GM21447 (cell line): ENCODE measurements at regions not wholly inside any gene's neighbourhood (a gene's known extent, or its start where the extent isn't known, plus 50 kb on each side); places are given as distances from the start of the nearest gene placed in this dataset.
A peak's percentile ranks its signal among the peaks of the same experiment; 100 is the strongest.
"Not testable (repeated sequence)": the region's sequence is repeated elsewhere in the genome, so short reads cannot be mapped to it uniquely, and the experiment has no call there.

ENCODE experiments used
- ATAC-seq: cut with Tn5 transposase; IDR thresholded peaks from one replicate; pipeline ENCODE4 v1.9.1; 2021; ENCODE audit not compliant: unreplicated experiment

DNA sequence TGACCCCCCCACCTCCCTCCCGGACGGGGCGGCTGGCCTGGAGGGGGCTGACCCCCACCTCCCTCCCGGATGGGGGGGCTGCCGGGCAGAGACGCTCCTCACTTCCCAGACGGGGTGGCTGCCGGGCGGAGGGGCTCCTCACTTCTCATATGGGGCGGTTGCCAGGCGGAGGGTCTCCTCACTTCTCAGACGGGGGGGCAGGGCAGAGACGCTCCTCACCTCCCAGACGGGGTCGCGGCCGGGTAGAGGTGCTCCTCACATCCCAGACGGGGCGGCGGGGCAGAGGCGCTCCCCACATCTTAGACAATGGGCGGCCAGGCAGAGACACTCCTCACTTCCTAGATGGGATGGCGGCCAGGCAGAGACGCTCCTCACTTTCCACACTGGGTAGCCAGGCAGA is 251.9 kb upstream of the PTBP2 start:
- ATAC-seq: not testable (repeated sequence)

DNA sequence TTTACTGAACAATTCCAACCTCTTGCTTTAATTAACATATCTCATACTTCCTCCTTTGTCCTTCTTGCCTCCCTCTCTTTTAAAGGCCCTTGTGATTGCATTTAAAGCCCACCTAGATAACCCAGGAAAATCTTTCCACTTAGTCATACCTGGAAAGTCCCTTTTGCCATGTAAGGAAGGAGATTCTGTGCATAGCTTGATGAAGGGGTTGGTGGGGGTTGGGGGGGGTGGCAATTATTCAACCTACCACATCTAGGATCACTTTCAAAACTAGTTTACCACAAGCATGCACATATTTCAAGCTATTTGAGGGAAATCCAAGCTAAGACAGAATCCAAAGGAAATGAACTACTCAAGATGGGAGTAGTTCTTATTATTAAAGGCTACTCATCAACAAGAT is 249.1 kb upstream of the PTBP2 start:
- no peak for ATAC-seq

DNA sequence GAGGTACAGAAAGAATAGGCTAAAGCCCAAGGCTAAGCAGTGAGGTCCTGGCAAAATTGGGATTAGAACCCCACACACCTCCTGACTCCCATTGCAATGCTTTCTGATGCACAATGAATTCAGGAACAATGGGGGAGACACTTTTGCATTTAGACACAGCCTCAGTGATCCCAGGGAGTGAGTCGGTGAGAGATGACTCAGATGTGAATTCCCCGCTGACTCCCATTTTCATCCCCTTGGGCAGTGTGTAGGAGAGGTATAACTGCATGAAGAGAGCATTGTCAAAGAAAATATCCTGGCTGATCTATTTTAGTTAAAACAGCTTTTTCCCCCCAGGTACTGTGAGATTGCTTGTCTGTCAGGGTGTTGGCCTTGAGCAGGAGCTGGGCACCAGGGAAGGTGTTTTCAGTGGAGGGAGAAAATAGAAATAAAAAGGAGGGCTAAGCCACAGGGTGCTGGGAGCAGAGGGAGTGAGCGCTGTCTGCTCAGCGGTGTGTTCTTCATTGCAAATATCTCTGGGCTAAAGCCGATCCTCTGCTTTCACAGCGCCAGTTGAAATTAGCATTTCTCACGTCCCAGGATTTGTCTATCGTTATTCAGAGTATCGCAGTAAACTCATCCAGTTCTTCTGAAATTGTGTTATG is 247.7 kb upstream of the PTBP2 start:
- no peak for ATAC-seq

DNA sequence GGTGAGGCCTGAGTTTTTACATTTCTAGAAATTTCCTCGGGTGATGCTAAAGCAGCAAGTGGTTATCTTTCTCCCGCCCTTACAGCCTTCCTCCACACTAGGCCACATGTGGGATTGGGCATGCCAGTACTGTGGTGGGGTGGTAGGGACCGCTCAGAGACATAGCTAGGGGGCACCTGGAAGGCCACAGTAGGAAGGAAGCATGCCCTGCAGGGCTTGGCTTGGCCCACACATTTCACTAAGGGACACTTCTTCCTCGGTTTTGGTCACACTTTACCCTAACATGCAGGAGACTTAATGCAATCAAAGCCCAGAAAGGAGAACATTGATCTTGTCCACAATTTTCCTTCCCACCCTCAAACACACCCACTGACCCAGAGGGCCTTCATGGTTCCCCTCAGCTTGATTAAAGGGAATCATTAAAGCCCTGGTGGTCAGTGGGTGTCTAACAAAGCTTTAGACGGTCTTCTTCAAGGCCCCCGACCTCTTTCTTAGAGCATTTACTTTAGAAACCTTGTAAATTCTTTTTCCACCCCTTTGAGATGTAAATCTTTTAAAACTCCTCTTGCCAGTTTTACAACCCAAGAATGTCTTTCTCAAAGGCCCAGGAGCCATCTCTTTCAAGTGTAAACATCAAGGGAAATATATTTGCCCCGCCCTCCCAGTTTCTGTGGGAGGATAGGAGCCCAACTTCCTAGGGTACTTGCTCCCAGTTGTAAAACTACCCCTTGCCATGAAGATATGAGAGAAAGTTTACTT is 246.4 kb upstream of the PTBP2 start:
- no peak for ATAC-seq

DNA sequence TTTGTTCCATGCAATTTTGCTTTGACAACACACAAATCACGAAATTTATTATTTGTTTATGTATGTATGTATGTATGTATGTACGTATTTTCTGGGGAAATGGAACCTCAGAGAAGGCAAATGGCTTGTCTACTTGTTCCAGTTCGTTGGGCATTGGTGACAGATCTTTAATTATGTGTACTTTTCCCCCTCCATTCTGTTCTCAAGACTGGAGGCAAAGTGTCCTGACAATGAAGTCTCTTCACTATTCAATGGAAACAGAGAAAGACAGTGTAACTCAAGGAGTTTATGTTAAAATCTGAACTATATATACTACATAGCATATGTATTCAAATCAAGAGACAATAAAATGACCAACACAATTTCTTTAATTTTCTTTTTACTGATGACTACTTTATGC is 245.7 kb upstream of the PTBP2 start:
- no peak for ATAC-seq

DNA sequence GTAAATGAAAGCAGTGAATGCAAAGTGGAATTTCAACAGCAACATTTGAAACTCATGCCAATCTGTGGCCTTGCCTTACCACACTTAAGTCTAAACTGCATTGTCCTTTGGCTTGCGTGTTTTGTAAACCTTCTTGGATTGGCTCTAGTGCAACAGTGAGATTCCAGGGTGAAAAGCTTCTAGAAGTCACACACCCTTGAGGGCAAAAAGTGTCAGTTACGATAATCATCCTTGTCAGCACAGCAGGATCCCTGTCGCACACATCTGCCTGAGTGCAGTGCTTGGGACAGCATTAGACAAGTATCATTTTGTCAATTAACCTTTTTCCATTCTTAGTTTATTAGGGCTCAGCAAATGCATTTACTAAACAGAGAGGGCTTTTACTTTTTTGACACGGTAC is 243.4 kb upstream of the PTBP2 start:
- ATAC-seq: no peak

DNA sequence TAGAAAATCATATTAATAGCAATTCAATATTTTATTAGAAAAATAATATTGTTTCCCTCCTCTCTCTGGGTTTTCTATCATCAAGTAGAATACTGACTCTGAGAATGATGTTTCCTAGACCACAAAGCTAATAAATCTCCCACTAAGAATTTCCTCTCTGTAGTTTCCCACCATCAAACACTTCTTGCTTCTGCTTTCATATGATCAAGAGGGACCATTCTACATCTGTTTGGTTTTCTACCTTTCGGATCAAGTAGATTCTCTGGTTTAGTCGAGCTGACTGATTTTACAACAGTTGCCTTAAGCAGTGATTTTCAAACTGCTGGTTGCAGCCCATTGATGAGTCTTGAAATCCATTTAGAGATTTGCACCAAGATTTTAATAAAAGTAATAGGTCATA is 240.2 kb upstream of the PTBP2 start:
- no peak for ATAC-seq

DNA sequence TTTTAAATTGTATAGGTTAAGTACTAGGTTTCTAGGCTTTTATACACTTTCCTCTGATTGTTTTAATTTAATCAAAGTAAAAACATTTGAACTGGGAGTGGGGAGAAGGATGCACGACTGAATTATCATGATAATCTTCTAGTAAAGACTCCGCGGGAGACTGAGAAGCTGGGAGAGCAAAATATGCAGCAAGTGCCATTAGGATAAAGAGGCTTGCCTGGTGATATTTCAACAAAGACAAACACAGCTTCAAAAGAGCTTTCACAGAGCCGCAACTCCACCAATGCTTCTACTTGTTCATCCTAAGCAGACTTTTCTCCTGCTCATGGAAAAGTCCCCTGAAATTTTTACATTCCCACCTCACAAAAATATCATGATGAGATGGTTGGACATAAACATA is 239.0 kb upstream of the PTBP2 start:
- ATAC-seq: no peak

DNA sequence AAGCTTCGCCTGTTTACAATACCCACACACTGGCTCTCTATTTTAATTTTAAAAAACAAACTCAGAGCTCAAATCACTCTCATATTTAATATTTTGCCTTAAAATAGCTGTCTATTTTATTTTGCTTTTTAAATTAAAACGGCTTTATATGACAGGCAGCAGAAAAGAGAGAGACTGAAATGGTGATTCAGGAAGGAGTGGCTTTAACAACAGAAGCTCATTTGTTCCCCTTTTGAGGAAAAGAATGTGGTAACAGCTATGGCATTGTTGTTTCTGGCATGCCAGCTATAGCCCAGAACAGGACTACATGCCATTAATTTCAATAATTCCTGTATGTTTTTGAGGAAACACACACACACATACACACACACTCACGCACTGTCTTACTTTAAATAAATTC is 234.2 kb upstream of the PTBP2 start:
- ATAC-seq: no peak

DNA sequence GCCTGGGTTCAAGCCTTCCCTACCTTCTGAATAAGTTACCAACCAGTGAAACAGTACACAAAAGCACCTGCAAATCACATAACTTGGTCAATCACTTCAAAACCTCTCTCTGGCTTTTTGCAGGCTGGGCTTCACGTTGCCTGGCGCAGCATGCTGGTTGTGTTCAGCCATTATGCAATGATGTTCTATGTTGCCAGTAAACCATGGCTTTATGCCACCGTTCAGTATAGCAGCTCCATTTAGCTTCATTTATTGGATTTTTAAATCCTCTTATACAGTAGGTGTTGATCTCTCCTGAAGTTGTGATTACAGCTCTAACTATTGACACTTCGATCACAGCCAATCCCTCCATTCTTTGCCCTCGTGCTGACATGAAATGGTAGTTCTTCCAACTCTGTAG is 233.6 kb upstream of the PTBP2 start:
- no peak for ATAC-seq

DNA sequence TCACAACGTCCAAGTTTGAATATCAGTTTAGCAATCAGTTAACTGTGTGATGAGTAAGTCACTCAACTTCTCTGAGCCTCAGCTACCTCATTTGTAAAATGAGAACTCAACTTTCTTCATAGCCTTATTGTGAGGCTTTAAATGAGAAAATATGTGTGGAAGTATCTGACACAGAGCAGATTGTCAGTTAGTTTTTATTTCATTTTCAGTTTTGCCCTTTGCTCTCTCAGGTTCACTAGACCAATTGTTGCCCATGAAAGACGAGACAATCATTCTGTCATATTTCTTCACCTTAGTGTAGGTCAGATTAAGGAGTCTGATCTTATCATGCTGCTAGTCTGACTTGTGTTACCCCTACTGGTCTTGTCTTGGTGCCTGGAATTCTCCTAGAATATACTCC is 232.8 kb upstream of the PTBP2 start:
- ATAC-seq: no peak

DNA sequence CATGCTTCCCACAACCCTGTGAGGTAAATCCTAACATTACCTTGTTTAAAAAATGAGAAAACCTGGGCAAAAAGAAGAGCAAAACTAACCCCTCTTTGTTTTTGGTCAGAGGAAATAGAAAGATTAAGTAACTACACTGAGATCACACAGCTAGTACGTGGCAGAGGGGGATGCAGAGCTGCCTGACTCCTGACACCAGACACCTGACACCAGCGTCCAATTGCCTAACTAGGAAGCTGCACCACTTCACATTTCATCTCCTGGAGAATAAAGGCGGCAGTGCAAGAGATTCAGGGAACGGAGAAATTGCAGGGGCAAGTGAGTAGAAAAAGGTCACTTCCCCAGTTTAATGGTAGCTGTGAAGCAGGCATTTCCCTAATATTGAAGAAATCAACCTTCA is 229.3 kb upstream of the PTBP2 start:
- ATAC-seq: no peak

DNA sequence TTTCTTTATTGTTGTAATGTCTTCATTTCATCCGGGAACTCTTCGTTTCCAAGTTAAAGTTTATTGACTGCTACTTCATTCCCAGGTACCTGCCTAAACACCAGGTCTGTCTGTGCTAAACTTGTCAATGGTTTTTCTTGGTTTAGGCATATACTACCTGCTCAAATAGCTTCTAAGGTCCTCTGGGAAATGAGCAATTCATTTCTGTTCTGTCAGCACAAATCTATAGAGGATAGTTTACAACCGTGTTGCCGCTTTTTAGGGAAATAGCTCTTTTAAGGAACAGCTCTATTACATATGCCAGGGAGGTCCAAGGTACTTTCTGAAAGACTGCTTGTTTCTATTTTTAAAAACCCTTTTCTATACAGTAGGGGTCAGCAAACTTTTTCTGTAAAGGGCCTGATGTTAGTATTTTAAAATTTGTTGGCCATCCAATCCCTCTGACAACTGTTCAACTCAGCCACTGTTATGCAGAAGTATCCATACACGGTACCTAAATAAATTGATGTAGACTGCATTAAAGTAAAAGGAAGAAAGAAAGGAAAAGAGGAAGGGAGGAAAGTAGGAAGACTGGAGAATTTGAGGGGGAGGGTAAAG is 222.7 kb upstream of the PTBP2 start:
- ATAC-seq: no peak

DNA sequence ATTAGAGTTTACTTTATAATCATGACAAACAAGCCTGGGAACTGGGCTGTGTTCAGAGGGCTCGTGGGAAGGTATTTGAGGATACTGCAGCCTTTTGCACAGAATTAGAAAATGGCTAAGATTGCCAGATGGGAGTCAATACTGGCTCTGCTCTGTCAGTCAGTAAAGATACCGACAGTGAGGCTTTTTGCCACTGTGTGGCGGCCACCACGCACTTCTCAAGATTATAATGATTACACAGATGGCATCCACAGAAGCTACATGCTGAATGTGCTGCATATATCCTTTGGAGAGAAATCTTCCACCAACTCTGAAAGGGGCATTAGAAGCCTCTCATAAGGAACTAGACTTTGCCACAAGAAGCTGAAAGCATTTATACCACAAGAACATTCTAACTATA is 213.4 kb upstream of the PTBP2 start:
- no peak for ATAC-seq

DNA sequence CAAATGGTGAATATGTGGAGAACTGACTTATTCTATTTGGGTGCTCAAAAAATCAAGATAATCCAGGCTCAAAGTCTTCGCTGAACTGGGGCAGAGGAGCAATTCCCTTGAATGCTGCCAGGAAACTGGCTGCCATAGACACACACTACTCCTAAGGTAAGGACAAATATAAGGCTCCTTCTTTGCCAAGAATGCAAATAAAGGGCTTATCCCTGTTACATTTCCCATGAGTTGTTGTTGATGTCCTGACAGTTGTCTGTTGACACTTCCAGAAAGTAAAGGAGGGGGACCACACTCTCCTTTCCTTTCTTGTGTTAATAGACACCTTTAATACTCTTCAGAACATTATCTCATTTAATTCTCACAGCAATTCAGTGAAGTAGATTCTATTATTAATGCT is 212.2 kb upstream of the PTBP2 start:
- no peak for ATAC-seq

DNA sequence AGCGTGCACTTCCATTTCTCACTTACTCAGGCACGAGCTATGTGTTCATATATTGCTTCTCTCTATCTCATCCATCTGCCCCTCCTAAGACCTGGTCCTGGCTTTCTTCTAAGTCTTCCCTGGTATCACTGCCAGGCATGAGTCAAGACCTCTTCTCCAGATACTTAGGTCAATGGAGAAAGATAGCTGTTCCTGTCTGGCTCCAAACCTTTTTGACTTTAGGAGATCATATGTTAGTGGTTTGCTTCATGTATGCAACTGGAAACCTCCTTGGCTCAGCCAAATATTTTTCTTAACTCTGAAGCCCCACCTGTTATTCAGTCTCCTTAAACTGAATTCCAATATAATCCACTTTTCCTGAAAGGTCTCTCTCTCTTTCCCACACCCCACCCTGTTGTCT is 211.6 kb upstream of the PTBP2 start:
- no peak for ATAC-seq

DNA sequence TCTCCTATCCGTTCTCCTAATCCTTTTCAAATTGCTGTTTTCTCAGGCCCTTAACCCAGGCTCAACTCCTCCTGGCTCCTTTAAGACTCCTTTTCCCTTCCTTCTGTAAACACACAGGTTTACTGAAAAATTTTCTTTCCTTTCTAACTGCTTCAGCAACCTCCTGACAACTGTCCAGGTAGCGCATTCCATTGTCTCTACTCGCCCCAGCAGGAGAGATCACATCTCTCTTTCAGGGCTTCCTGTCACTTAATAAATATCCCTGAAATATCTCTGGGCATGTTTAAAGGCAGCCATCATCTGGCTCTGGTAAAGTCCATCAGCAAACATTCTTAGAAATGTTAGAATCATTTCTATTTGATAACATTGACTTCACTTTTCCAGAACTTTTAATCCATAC is 211.2 kb upstream of the PTBP2 start:
- no peak for ATAC-seq

DNA sequence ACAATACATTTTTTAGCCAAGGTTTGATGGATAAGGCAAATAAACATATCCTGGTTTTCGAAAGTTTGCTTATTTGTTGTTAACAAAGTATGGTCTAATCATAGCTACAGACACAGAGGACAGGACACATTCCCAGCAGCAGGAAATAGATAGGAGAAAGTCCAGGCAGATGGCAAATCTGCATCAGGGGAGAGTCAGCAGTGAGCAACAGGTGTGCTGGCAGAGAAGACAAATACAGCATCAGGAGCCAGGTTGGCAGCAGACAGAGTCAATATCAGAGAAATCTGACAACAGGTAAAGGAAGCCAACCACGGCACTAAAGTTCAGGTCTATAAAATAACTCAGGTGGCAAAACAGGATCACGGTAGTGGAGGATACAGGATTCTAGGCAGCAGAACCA is 210.7 kb upstream of the PTBP2 start:
- no peak for ATAC-seq

DNA sequence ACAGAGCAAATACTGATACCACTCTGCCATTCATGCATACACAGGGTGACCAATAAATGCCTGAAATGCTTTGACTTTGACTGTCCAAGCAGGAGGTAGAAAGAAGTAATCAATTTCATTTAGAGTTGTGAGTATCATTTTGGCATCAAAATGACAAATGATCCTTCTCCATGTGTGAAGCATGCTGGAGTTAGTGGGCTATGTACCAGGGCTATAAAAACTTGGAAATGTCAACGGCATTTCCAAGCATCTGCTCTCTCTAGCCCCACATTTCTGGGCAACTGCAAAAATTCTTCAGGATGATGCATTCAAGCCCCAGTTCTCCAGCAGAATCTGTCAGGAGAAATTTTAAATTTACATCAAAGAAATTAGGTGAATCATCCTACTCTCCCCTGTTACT is 208.4 kb upstream of the PTBP2 start:
- ATAC-seq: no peak

DNA sequence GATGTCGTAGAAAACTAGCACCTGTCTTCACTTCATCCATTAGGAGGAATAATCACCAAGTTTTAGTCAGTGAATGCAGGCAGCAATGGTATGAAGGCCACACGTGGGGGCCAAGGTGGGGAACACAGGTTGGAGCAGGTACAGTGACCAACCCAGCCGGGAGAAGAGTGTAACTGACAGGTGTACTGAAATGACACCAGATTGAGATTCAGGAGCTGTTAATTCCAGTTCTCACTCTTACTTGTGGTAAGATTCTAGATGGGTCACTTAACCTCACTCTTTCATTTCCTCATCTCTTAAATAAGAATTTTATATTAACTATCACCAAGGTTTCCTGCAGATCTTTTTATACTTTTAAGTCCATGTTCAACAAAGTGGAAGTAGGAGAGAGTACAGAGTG is 206.2 kb upstream of the PTBP2 start:
- ATAC-seq: peak; percentile 87

DNA sequence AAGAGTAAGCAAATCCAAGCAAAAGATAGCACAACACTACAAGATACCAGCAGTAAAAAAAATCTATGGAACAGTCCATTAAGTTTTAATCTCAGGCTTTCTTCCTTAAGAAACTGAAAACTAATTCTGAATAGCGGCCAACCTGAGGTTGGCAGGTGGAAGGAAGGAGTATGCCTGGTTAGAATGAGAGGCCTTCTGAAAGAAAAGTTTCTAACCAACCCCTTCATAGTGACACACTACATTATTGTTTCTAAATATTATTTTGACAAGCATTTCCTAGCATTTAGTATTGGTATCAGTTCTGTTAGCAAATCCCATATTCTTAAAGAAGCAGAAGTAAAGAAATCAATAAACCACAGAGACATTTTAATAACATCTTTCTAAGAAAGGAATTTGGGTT is 205.7 kb upstream of the PTBP2 start:
- no peak for ATAC-seq

DNA sequence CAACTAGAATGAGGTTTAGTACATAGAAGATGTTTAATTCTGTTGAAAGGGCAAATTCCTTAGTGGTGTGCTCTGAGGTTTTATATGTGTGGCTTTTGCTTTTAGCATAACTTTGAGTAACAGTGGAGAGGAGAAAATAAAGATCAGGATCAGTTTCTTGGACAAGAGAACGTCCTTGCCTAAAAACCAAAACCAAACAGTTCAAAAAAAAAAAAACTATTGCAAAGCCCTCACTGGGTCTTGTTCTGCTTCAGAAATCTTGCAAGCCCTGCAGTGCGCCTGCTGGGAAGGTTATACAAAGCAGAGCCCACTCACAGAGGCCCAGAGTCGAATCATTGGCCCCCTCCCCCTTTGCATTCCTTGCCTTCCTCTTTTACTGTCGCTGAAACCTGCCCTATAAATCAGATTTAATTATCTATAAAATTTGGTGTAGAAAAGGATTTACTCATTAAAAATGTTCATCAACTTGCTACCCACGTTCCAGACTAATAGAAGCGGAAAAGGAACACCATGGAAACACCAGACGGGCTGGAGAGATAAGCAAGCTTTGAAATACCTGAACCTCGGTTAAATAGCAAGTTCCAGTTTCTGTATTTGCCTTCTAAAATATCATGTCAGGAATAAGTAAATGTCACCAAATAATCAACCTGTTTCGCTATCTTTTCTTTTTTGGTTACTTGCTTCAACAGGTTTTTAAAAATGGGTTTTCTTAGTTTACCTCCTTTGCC is 201.6 kb upstream of the PTBP2 start:
- no peak for ATAC-seq
